ENCODE measurements at regions not wholly inside any gene's neighbourhood (a gene's known extent, or its start where the extent isn't known, plus 50 kb on each side); places are given as distances from the start of the nearest gene placed in this dataset.

- no peak for DNase-seq
Observed at GRCh38 chr2:111676291-111676822, 207.6 kb downstream of the ANAPC1 start.

- no peak for DNase-seq
Observed at GRCh38 chr2:111678161-111678560, 205.8 kb downstream of the ANAPC1 start.

GRCh38 chr2:111678651-111679050 lies 205.3 kb downstream of the ANAPC1 start:
- DNase-seq: no peak

- no peak for DNase-seq
Observed at GRCh38 chr2:111679202-111679601, 204.8 kb downstream of the ANAPC1 start.

GRCh38 chr2:111684611-111685010 lies 199.4 kb downstream of the ANAPC1 start:
- DNase-seq: no peak

- no peak for DNase-seq
Observed at GRCh38 chr2:111685342-111685741, 198.7 kb downstream of the ANAPC1 start.

- no peak for DNase-seq
Observed at GRCh38 chr2:111686994-111687393, 197.0 kb downstream of the ANAPC1 start.

GRCh38 chr2:111687911-111688310 lies 196.1 kb downstream of the ANAPC1 start:
- DNase-seq: no peak

GRCh38 chr2:111688482-111688881 lies 195.5 kb downstream of the ANAPC1 start:
- no peak for DNase-seq

- DNase-seq: no peak
Observed at GRCh38 chr2:111689174-111689573, 194.8 kb downstream of the ANAPC1 start.

- no peak for DNase-seq
Observed at GRCh38 chr2:111689941-111690340, 194.1 kb downstream of the ANAPC1 start.

- no peak for DNase-seq
Observed at GRCh38 chr2:111691164-111691875, 192.7 kb downstream of the ANAPC1 start.

GRCh38 chr2:111692311-111692710 lies 191.7 kb downstream of the ANAPC1 start:
- DNase-seq: no peak

- no peak for DNase-seq
Observed at GRCh38 chr2:111694700-111695101, 189.3 kb downstream of the ANAPC1 start.

GRCh38 chr2:111695441-111696007 lies 188.5 kb downstream of the ANAPC1 start:
- DNase-seq: no peak

- DNase-seq: no peak
Observed at GRCh38 chr2:111696226-111696625, 187.8 kb downstream of the ANAPC1 start.

- no peak for DNase-seq
Observed at GRCh38 chr2:111697560-111697959, 186.4 kb downstream of the ANAPC1 start.

- DNase-seq: no peak
Observed at GRCh38 chr2:111698089-111698488, 185.9 kb downstream of the ANAPC1 start.

GRCh38 chr2:111698743-111699554 lies 185.0 kb downstream of the ANAPC1 start:
- DNase-seq: peak; percentile 88

- DNase-seq: no peak
Observed at GRCh38 chr2:111701266-111701665, 182.7 kb downstream of the ANAPC1 start.

- no peak for DNase-seq
Observed at GRCh38 chr2:111701798-111702118, 182.2 kb downstream of the ANAPC1 start.

- DNase-seq: peak; percentile 30
Observed at GRCh38 chr2:111702119-111702803, 181.7 kb downstream of the ANAPC1 start.

- DNase-seq: no peak
Observed at GRCh38 chr2:111702804-111703196, 181.2 kb downstream of the ANAPC1 start.
